MCF 10A (cell line): ENCODE measurements at regions not wholly inside any gene's neighbourhood (a gene's known extent, or its start where the extent isn't known, plus 50 kb on each side); places are given as distances from the start of the nearest gene placed in this dataset.

Experiments
- BruUV-seq: library from RNA; stranded (reverse); fragments of 400-500 nt; replicated peaks from 2 replicates; lab custom pipeline; 2021; lab: Mats Ljungman, UMichigan
- CTCF ChIA-PET: fragments of 300-600 bp; sonication (Branson Sonifier 250); formaldehyde crosslinking; extraction: SDS; loops from one replicate; lab custom pipeline; 2021; ENCODE audit warnings: antibody characterized with exemption, inconsistent platforms; lab: Yijun Ruan, JAX
- POLR2A ChIA-PET: fragments of 300-600, 350-650 bp; sonication (Branson Sonifier 250); formaldehyde crosslinking; extraction: SDS; loops from one replicate; lab custom pipeline; 2020; ENCODE audit warnings: antibody characterized with exemption, inconsistent platforms; lab: Yijun Ruan, JAX
- DNase-seq: peaks from one replicate; pipeline ENCODE4 v3.0.0-alpha.2; 2018; ENCODE audit not compliant: unreplicated experiment
- H3K27ac Mint-ChIP-seq: one replicate; pipeline ENCODE4 v1.8.0; 2022; ENCODE audit warnings: mild to moderate bottlenecking, low read depth, mixed read lengths; ENCODE audit not compliant: unreplicated experiment
- H3K27me3 Mint-ChIP-seq: one replicate; pipeline ENCODE4 v1.8.0; 2022; ENCODE audit warnings: mixed read lengths; ENCODE audit not compliant: insufficient read depth, unreplicated experiment
- H3K36me3 Mint-ChIP-seq: one replicate; pipeline ENCODE4 v1.8.0; 2022; ENCODE audit warnings: mild to moderate bottlenecking, moderate library complexity, mixed read lengths; ENCODE audit not compliant: insufficient read depth, unreplicated experiment
- H3K4me1 Mint-ChIP-seq: one replicate; pipeline ENCODE4 v1.8.0; 2022; ENCODE audit warnings: mixed read lengths; ENCODE audit not compliant: insufficient read depth, unreplicated experiment
- H3K4me3 Mint-ChIP-seq: one replicate; pipeline ENCODE4 v1.8.0; 2022; ENCODE audit warnings: mild to moderate bottlenecking, moderate library complexity, mixed read lengths; ENCODE audit not compliant: unreplicated experiment
- H3K9me3 Mint-ChIP-seq: one replicate; pipeline ENCODE4 v1.8.0; 2022; ENCODE audit warnings: mixed read lengths; ENCODE audit not compliant: unreplicated experiment
- CTCF ChIP-seq: fragments of 200-600 bp; IDR thresholded peaks from one replicate; pipeline ENCODE4 v1.8.0; 2022; ENCODE audit warnings: antibody characterized with exemption, mild to moderate bottlenecking; ENCODE audit not compliant: unreplicated experiment
- intact Hi-C: fragments of 100-400 bp; cut with micrococcal nuclease; formaldehyde crosslinking; loops from 2 replicates; pipeline ENCODE4 v1.14.1; 2022

- Mint-ChIP-seq H3K4me3 (no peak overlapping the region), H3K36me3 (no peaks in the 10 kb centered on the region), H3K4me1 (no peaks in the 10 kb centered on the region), H3K27ac (no peak overlapping the region), H3K27me3 (no peaks in the 10 kb centered on the region), H3K9me3 (no peaks in the 10 kb centered on the region)
- no peak for TF ChIP-seq CTCF
- ChIA-PET CTCF (interaction anchor here (1.3 kb wide), 1 partner anchor 10 kb away, joined by 6 read pairs; no protein-coding TSS in a partner anchor), POLR2A (no interaction called here)
- no peak for DNase-seq
- intact Hi-C loops: loop anchor here (10.0 kb wide), 1 partner anchor 758 kb away; no protein-coding TSS in a partner anchor
- BruUV-seq: no TSS peak
These were observed 70.3 kb upstream of the DOCK10 start for GRCh38 chr2:225112362-225113126.

GRCh38 chr2:225108805-225109204 is 66.5 kb upstream of the DOCK10 start:
- POLR2A ChIA-PET: no interaction called here
- Mint-ChIP-seq H3K4me3 (no peak overlapping the region), H3K36me3 (no peaks in the 10 kb centered on the region), H3K4me1 (peaks cover 5% of the 10 kb centered on the region), H3K27ac (no peak overlapping the region), H3K27me3 (no peaks in the 10 kb centered on the region), H3K9me3 (peaks cover 8% of the 10 kb centered on the region)
- intact Hi-C loops: no loop called here
- no peak for DNase-seq
- BruUV-seq: no TSS peak
- CTCF ChIA-PET: no interaction called here
- no peak for TF ChIP-seq CTCF

- no peak for DNase-seq
- TF ChIP-seq CTCF: no peak
- intact Hi-C loops: no loop called here
These were observed 62.7 kb upstream of the DOCK10 start for GRCh38 chr2:225104971-225105370.

GRCh38 chr2:225104321-225104720 is 62.1 kb upstream of the DOCK10 start:
- intact Hi-C loops: no loop called here
- H3K4me1 Mint-ChIP-seq: peaks cover 8% of the 10 kb centered on the region

More at GRCh38 chr2:225104971-225105370, 62.7 kb upstream of the DOCK10 start:
- H3K27me3 Mint-ChIP-seq: no peaks in the 10 kb centered on the region
- ChIA-PET POLR2A (no interaction called here), CTCF (no interaction called here)
- no peak overlapping the region for H3K4me3 Mint-ChIP-seq
- no peaks in the 10 kb centered on the region for H3K36me3 Mint-ChIP-seq
- H3K9me3 Mint-ChIP-seq: peaks cover 8% of the 10 kb centered on the region
- H3K4me1 Mint-ChIP-seq: peaks cover 8% of the 10 kb centered on the region
- no peak overlapping the region for H3K27ac Mint-ChIP-seq
- no TSS peak for BruUV-seq

More at GRCh38 chr2:225104321-225104720, 62.1 kb upstream of the DOCK10 start:
- no peaks in the 10 kb centered on the region for H3K27me3 Mint-ChIP-seq
- ChIA-PET CTCF (interaction anchor here (0.6 to 0.7 kb wide), 2 partner anchors 556 to 1897 kb away, joined by 3 to 4 read pairs; no protein-coding TSS in a partner anchor), POLR2A (no interaction called here)
- no peak for DNase-seq
- peaks cover 8% of the 10 kb centered on the region for H3K9me3 Mint-ChIP-seq
- no TSS peak for BruUV-seq
- H3K27ac Mint-ChIP-seq: peak overlapping the region; percentile 16
- TF ChIP-seq CTCF: no peak
- H3K36me3 Mint-ChIP-seq: no peaks in the 10 kb centered on the region
- no peak overlapping the region for H3K4me3 Mint-ChIP-seq
